ENCODE measurements at regions not wholly inside any gene's neighbourhood (a gene's known extent, or its start where the extent isn't known, plus 50 kb on each side); places are given as distances from the start of the nearest gene placed in this dataset.

DNA sequence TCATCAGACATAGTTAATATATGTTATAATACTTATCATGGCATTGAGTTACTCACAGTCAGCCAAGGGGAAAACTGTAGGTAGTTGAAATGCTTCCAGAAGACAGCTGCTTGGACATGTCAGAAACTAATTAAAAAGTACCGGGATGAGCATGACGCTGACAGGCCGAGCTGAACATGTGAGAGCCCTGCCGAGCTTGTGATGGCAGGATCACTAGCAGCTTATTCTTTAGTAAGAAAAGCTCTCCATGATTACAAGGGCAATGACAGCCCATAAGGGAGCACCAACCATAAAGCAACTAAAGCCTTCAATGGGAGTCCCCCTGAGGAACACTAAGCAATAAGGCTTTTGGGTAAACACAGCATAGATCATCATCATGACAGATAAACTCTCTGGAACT lies 435.6 kb downstream of the TLL1 start:
- TF ChIP-seq, protein P1, sequence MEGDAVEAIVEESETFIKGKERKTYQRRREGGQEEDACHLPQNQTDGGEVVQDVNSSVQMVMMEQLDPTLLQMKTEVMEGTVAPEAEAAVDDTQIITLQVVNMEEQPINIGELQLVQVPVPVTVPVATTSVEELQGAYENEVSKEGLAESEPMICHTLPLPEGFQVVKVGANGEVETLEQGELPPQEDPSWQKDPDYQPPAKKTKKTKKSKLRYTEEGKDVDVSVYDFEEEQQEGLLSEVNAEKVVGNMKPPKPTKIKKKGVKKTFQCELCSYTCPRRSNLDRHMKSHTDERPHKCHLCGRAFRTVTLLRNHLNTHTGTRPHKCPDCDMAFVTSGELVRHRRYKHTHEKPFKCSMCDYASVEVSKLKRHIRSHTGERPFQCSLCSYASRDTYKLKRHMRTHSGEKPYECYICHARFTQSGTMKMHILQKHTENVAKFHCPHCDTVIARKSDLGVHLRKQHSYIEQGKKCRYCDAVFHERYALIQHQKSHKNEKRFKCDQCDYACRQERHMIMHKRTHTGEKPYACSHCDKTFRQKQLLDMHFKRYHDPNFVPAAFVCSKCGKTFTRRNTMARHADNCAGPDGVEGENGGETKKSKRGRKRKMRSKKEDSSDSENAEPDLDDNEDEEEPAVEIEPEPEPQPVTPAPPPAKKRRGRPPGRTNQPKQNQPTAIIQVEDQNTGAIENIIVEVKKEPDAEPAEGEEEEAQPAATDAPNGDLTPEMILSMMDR (IDR thresholded peaks at IDR 0.05; ENCODE audit: poor library complexity): no peak
- no peak for TF ChIP-seq EZH2phosphoT487 (IDR thresholded peaks at IDR 0.05; ENCODE audit: low read depth, severe bottlenecking, unreplicated experiment)
- no peak for TF ChIP-seq EZH2 (IDR thresholded peaks at IDR 0.05; ENCODE audit: borderline replicate concordance)
